RWPE1 (cell line): ENCODE measurements at regions not wholly inside any gene's neighbourhood (a gene's known extent, or its start where the extent isn't known, plus 50 kb on each side); places are given as distances from the start of the nearest gene placed in this dataset.
A peak's percentile ranks its signal among the peaks of the same experiment; 100 is the strongest.

Experiments
- CTCF ChIA-PET: fragments of 350-600 bp; sonication (Branson Sonifier 250); formaldehyde crosslinking; extraction: SDS; loops from one replicate; lab custom pipeline; 2021; lab: Yijun Ruan, JAX
- POLR2A ChIA-PET: fragments of 400-600 bp; formaldehyde crosslinking; extraction: SDS; loops from one replicate; lab custom pipeline; 2020; ENCODE audit warnings: antibody characterized with exemption; ENCODE audit not compliant: low non-redundant PET; lab: Yijun Ruan, JAX
- DNase-seq: peaks from one replicate; pipeline ENCODE4 v3.0.0; 2012; ENCODE audit warnings: low spot score
- H3K27ac ChIP-seq: fragments of 450-650 bp; 2 replicates; pipeline ENCODE4 v1.5.1; 2017
- CTCF ChIP-seq: fragments of 450-650 bp; conservative IDR thresholded peaks from 2 replicates; pipeline ENCODE4 v1.5.1; 2017; ENCODE audit warnings: low read depth, mild to moderate bottlenecking

GRCh38 chr5:168070761-168071160, 220.7 kb upstream of the WWC1 start:
- DNase-seq = no peak
- H3K27ac ChIP-seq = no peak overlapping the region
- no peak for TF ChIP-seq CTCF
- POLR2A ChIA-PET = no interaction called here
- CTCF ChIA-PET = interaction anchor here (0.7 kb wide), 1 partner anchor 1598 kb away, joined by 4 read pairs; no protein-coding TSS in a partner anchor

- DNase-seq = no peak
- CTCF ChIA-PET = no interaction called here
- POLR2A ChIA-PET = no interaction called here
- TF ChIP-seq CTCF = no peak
- H3K27ac ChIP-seq = no peak overlapping the region
Observed at GRCh38 chr5:168072665-168073064, 218.8 kb upstream of the WWC1 start.

- no peak for DNase-seq
- ChIA-PET CTCF (no interaction called here), POLR2A (no interaction called here)
- no peak for TF ChIP-seq CTCF
- no peak overlapping the region for H3K27ac ChIP-seq
Observed at GRCh38 chr5:168073311-168073710, 218.1 kb upstream of the WWC1 start.

GRCh38 chr5:168073991-168074800, 217.2 kb upstream of the WWC1 start:
- no peak for DNase-seq

GRCh38 chr5:168075387-168075786, 216.1 kb upstream of the WWC1 start:
- ChIA-PET POLR2A (no interaction called here), CTCF (no interaction called here)
- H3K27ac ChIP-seq = no peak overlapping the region
- no peak for DNase-seq
- TF ChIP-seq CTCF = no peak

More at GRCh38 chr5:168073991-168074800, 217.2 kb upstream of the WWC1 start:
- no peak for TF ChIP-seq CTCF
- CTCF ChIA-PET = interaction anchor here (0.6 kb wide), 1 partner anchor 45 kb away, joined by 3 read pairs; no protein-coding TSS in a partner anchor
- H3K27ac ChIP-seq = no peak overlapping the region
- POLR2A ChIA-PET = no interaction called here

- CTCF ChIA-PET = interaction anchor here (0.6 to 1.3 kb wide), 3 partner anchors 9 to 46 kb away, joined by 3 read pairs; no protein-coding TSS in a partner anchor
Observed at GRCh38 chr5:168076561-168076991, 214.9 kb upstream of the WWC1 start.

More at GRCh38 chr5:168076561-168076991, 214.9 kb upstream of the WWC1 start:
- peak; percentile 28; the same call in 1 of the 2 replicates for TF ChIP-seq CTCF
- POLR2A ChIA-PET = no interaction called here
- H3K27ac ChIP-seq = no peak overlapping the region
- DNase-seq = no peak
